GM18861 (cell line): ENCODE measurements at regions not wholly inside any gene's neighbourhood (a gene's known extent, or its start where the extent isn't known, plus 50 kb on each side); places are given as distances from the start of the nearest gene placed in this dataset.
"Not testable (repeated sequence)": the region's sequence is repeated elsewhere in the genome, so short reads cannot be mapped to it uniquely, and the experiment has no call there.

Source experiments
- ATAC-seq: cut with Tn5 transposase; IDR thresholded peaks from one replicate; pipeline ENCODE4 v1.9.1; 2021; ENCODE audit not compliant: unreplicated experiment

- no peak for ATAC-seq
These were observed 885.8 kb downstream of the FSCB start for GRCh38 chr14:43621282-43621681.

- ATAC-seq: no peak
These were observed 911.8 kb downstream of the FSCB start for GRCh38 chr14:43595096-43595772.

GRCh38 chr14:43591776-43592175 is 915.3 kb downstream of the FSCB start:
- ATAC-seq: no peak

- no peak for ATAC-seq
These were observed 919.9 kb downstream of the FSCB start for GRCh38 chr14:43587183-43587582.

GRCh38 chr14:43579671-43580070 is 927.4 kb downstream of the FSCB start:
- no peak for ATAC-seq

- no peak for ATAC-seq
These were observed 939.1 kb downstream of the FSCB start for GRCh38 chr14:43568022-43568421.

- ATAC-seq: no peak
These were observed 958.7 kb downstream of the FSCB start for GRCh38 chr14:43548368-43548767.

GRCh38 chr14:43547596-43547995 is 959.5 kb downstream of the FSCB start:
- not testable (repeated sequence) for ATAC-seq

GRCh38 chr14:43541356-43541755 is 965.7 kb downstream of the FSCB start:
- ATAC-seq: no peak

- no peak for ATAC-seq
These were observed 966.1 kb downstream of the FSCB start for GRCh38 chr14:43540948-43541347.

GRCh38 chr14:43539210-43539609 is 967.9 kb downstream of the FSCB start:
- ATAC-seq: no peak

- ATAC-seq: no peak
These were observed 971.7 kb downstream of the FSCB start for GRCh38 chr14:43535231-43535838.

- no peak for ATAC-seq
These were observed 974.2 kb downstream of the FSCB start for GRCh38 chr14:43532825-43533416.

- no peak for ATAC-seq
These were observed 978.8 kb downstream of the FSCB start for GRCh38 chr14:43528321-43528720.

- no peak for ATAC-seq
These were observed 981.4 kb downstream of the FSCB start for GRCh38 chr14:43525658-43526057.

- ATAC-seq: no peak
These were observed 984.2 kb downstream of the FSCB start for GRCh38 chr14:43522901-43523300.

GRCh38 chr14:43522191-43522590 is 984.9 kb downstream of the FSCB start:
- ATAC-seq: no peak

GRCh38 chr14:43503508-43503907 is 1003.6 kb downstream of the FSCB start:
- no peak for ATAC-seq

- ATAC-seq: not testable (repeated sequence)
These were observed 1014.7 kb downstream of the FSCB start for GRCh38 chr14:43492359-43492758.

GRCh38 chr14:43483415-43483814 is 1023.7 kb downstream of the FSCB start:
- ATAC-seq: no peak

- ATAC-seq: no peak
These were observed 1025.2 kb downstream of the FSCB start for GRCh38 chr14:43481864-43482263.

GRCh38 chr14:43480976-43481375 is 1026.1 kb downstream of the FSCB start:
- no peak for ATAC-seq
